Peyer's patch (tissue), 4 donors: ENCODE measurements at regions not wholly inside any gene's neighbourhood (a gene's known extent, or its start where the extent isn't known, plus 50 kb on each side); places are given as distances from the start of the nearest gene placed in this dataset.

Experiments
- DNase-seq, 3 donors: peaks; one replicate each; pipeline ENCODE4 v3.0.0-alpha.2; 2017 to 2019
- H3K27ac ChIP-seq, 4 donors: fragments of 200-600 bp; sonication (generic); one replicate each; pipeline ENCODE4 v1.5.1; 2016 to 2019
- H3K27me3 ChIP-seq, 2 donors: fragments of 200-600 bp; sonication (generic); one replicate each; pipeline ENCODE4 v1.5.1; 2019
- H3K36me3 ChIP-seq, 3 donors: fragments of 200-600 bp; sonication (generic); one replicate each; pipeline ENCODE4 v1.5.1; 2016 to 2019
- H3K4me1 ChIP-seq, 4 donors: fragments of 200-600 bp; sonication (generic); one replicate each; pipeline ENCODE4 v1.5.1; 2016 to 2019
- H3K4me3 ChIP-seq, 4 donors: fragments of 200-600 bp; sonication (generic); 1 replicate in 3 of 4; 2 replicates in 1 of 4; pipeline ENCODE4 v1.5.1; 2016 to 2019; ENCODE audit warnings: mild to moderate bottlenecking in 1 of 4
- H3K9me3 ChIP-seq, 4 donors: fragments of 200-600 bp; sonication (generic); one replicate each; pipeline ENCODE4 v1.5.1; 2016 to 2019; ENCODE audit warnings: mild to moderate bottlenecking in 1 of 4
- POLR2A ChIP-seq, 2 donors: fragments of 450-650 bp; IDR thresholded peaks; one replicate each; pipeline ENCODE4 v1.5.1; 2017; ENCODE audit warnings: antibody characterized with exemption in 2 of 2, mild to moderate bottlenecking in 2 of 2, moderate library complexity in 2 of 2
- TF ChIP-seq, protein P1 (sequence below), 6 experiments: fragments of 450-650 bp in 4 of 6; fragments of 200-600 bp in 2 of 6; sonication (generic) in 1 of 6; IDR thresholded peaks; one replicate each; pipeline ENCODE4 v1.5.1; 2017 to 2019; ENCODE audit warnings: antibody characterized with exemption in 6 of 6, mild to moderate bottlenecking in 3 of 6, moderate library complexity in 1 of 6

DNA sequence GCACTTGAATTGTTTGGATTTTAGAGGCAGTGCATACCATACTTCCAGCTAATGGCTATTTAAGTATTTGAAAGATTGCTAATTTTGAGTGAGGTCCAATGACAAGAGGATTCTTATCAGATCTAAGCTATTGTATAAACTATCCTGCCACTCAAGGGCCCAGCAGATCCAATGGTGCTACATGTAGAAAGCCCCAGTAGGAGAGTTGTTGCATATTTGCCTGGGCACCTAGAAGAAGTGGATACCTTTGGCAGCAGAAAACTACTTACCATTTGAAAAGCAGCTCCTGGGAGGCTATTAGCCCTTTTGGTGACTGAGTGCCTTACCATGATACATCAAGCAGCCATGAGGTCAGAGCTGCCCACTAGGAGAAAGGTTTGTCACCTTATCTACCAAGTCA is 447.3 kb downstream of the C4orf33 start:
- Histone ChIP-seq H3K27me3 (no peaks in the 10 kb centered on the region), H3K4me3 (no peak overlapping the region), H3K4me1 (no peaks in the 10 kb centered on the region), H3K36me3 (no peaks in the 10 kb centered on the region), H3K9me3 (no peaks in the 10 kb centered on the region), H3K27ac (no peak overlapping the region)
- TF ChIP-seq, protein P1, sequence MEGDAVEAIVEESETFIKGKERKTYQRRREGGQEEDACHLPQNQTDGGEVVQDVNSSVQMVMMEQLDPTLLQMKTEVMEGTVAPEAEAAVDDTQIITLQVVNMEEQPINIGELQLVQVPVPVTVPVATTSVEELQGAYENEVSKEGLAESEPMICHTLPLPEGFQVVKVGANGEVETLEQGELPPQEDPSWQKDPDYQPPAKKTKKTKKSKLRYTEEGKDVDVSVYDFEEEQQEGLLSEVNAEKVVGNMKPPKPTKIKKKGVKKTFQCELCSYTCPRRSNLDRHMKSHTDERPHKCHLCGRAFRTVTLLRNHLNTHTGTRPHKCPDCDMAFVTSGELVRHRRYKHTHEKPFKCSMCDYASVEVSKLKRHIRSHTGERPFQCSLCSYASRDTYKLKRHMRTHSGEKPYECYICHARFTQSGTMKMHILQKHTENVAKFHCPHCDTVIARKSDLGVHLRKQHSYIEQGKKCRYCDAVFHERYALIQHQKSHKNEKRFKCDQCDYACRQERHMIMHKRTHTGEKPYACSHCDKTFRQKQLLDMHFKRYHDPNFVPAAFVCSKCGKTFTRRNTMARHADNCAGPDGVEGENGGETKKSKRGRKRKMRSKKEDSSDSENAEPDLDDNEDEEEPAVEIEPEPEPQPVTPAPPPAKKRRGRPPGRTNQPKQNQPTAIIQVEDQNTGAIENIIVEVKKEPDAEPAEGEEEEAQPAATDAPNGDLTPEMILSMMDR (IDR thresholded peaks at IDR 0.05): no peak
- TF ChIP-seq POLR2A (IDR thresholded peaks at IDR 0.05): no peak
- DNase-seq: no peak

DNA sequence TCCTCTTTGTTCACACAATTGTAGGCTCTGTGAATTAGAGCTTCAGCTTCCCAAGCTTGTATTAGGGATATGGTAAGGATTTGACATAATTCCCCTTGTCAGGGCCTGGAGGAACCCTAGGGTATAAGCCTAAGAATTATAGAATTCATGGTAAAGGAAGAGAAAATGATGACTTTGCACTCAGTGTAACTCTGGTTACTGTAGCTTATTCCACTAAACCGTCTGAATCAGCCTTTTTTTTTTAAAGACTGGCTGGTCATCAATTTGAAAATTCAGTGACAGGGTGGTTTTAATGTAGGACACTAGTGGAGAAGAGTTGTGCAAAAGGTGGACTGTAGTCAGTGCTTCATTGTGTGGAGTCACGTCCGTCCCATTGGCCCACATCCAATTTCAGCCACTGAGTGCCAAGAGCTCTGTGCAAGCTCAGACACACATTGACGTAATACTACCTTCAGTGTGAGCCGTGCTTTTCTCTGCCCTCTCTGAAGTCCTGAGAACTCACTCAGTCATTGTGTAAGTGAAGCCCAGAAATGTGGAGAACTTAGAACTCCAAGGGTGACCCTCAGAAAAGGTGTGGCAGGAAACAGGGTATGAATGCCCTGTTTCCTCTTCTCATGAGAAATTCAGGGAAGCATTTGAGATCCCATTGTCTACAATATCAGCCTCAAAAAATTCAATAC is 449.8 kb downstream of the C4orf33 start:
- no peaks in the 10 kb centered on the region for H3K9me3 ChIP-seq
- H3K36me3 ChIP-seq: no peaks in the 10 kb centered on the region
- no peak overlapping the region for H3K4me3 ChIP-seq
- TF ChIP-seq POLR2A (IDR thresholded peaks at IDR 0.05): no peak
- TF ChIP-seq, protein P1 (IDR thresholded peaks at IDR 0.05): no peak
- no peaks in the 10 kb centered on the region for H3K4me1 ChIP-seq
- DNase-seq: no peak
- H3K27ac ChIP-seq: no peak overlapping the region
- H3K27me3 ChIP-seq: no peaks in the 10 kb centered on the region

DNA sequence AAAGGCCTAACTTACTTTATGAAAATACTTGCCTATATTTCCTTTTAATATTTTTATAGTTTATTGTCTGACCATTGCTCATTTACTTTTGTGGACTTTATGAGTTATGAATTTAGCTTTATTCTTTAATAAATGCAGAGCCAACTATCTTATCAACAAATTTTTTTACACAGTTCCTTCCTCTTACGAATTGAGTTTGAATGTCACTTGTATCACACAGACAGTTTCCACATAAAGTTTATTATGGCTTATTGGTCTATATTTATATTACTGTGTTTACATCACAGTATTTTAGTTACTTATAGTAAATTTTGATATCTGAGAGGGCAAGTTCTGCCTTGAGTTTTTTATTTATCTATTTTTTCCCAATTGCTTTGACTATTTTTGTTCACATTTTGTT is 450.6 kb downstream of the C4orf33 start:
- Histone ChIP-seq H3K4me1 (no peaks in the 10 kb centered on the region), H3K27ac (no peak overlapping the region), H3K36me3 (no peaks in the 10 kb centered on the region), H3K27me3 (no peaks in the 10 kb centered on the region), H3K9me3 (no peaks in the 10 kb centered on the region), H3K4me3 (no peak overlapping the region)
- DNase-seq: no peak
- TF ChIP-seq POLR2A (IDR thresholded peaks at IDR 0.05): no peak
- TF ChIP-seq, protein P1 (IDR thresholded peaks at IDR 0.05): no peak

DNA sequence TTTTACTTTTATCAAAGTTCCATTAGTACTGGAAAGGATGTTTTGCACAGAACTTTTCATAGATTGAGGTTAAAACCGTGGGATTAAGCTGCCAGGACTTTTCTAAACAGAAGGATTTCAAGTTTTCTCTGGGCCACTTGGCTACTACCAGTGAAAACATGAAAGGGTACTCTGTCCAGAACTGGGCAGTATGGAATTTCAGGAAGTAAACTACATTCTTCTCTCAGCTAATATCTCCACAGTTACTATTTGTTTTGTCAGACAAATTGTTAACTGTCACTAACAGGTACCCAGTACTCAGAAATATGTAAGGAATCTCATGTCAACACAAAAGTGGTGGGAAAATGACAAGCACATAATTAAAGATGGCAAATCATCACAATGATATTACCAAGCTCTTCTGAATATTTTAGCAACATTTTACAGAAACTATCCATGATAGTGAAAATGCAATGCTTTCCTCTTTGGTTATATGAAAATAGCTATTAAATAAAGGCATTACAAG is 454.4 kb downstream of the C4orf33 start:
- no peak overlapping the region for H3K4me3 ChIP-seq

DNA sequence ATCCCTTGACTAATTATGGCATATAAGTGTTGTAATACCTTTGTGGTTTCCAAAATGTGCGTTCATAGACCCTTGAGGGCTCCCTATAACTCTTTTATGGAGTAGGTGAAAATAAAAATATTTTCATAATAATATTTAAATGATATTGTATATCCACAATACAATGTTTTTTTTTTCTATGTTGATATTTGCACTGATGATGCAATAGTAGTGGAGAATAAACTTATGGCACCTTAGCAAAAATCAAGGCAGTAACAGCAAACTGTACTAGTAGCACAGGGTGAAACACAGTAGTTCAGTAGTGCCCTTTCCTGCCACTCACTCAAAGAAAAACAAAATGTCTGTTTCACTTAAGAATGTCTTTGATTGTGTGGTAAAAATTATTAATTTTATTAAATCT is 465.3 kb downstream of the C4orf33 start:
- no peak overlapping the region for H3K27ac ChIP-seq
- no peaks in the 10 kb centered on the region for H3K27me3 ChIP-seq
- H3K4me1 ChIP-seq: no peaks in the 10 kb centered on the region
- no peak for DNase-seq
- H3K36me3 ChIP-seq: no peaks in the 10 kb centered on the region
- TF ChIP-seq, protein P1 (IDR thresholded peaks at IDR 0.05): no peak
- no peak for TF ChIP-seq POLR2A (IDR thresholded peaks at IDR 0.05)
- no peaks in the 10 kb centered on the region for H3K9me3 ChIP-seq
- no peak overlapping the region for H3K4me3 ChIP-seq

More for the DNA sequence above, 454.4 kb downstream of the C4orf33 start:
- no peak for TF ChIP-seq POLR2A (IDR thresholded peaks at IDR 0.05)
- TF ChIP-seq, protein P1 (IDR thresholded peaks at IDR 0.05): no peak
- Histone ChIP-seq H3K4me1 (no peaks in the 10 kb centered on the region), H3K27ac (no peak overlapping the region), H3K36me3 (no peaks in the 10 kb centered on the region), H3K9me3 (no peaks in the 10 kb centered on the region), H3K27me3 (no peaks in the 10 kb centered on the region)
- no peak for DNase-seq
